GM12878 (cell line): ENCODE measurements at regions not wholly inside any gene's neighbourhood (a gene's known extent, or its start where the extent isn't known, plus 50 kb on each side); places are given as distances from the start of the nearest gene placed in this dataset.

Experiments
- ATAC-seq: fragments of 200-7000 bp; cut with Tn5 transposase; 3 replicates; pipeline ENCODE4 v1.9.1; 2020; ENCODE audit warnings: mild to moderate bottlenecking, moderate library complexity
- BruUV-seq: library from RNA; stranded (reverse); fragments of 400-500 nt; replicated peaks from 2 replicates; lab custom pipeline; 2021; lab: Mats Ljungman, UMichigan
- CTCF ChIA-PET: fragments of 300-600 bp; sonication (Branson Sonifier 250); formaldehyde crosslinking; extraction: SDS; loops from one replicate; lab custom pipeline; 2021; ENCODE audit warnings: inconsistent platforms; lab: Yijun Ruan, JAX
- POLR2A ChIA-PET: fragments of 350-600 bp; formaldehyde crosslinking; extraction: SDS; loops from one replicate; lab custom pipeline; 2021; ENCODE audit warnings: inconsistent platforms; lab: Charles Lee
- RAD21 ChIA-PET: fragments of 300-600 bp; sonication (Branson Sonifier 250); formaldehyde crosslinking; loops from one replicate; lab custom pipeline; 2023; ENCODE audit warnings: antibody characterized with exemption; ENCODE audit not compliant: unreplicated experiment; lab: Charles Lee
- SMC1A ChIA-PET: fragments of 300-600 bp; sonication (Branson Sonifier 250); formaldehyde crosslinking; loops from one replicate; lab custom pipeline; 2023; ENCODE audit not compliant: unreplicated experiment, uncharacterized antibody; lab: Charles Lee
- DNase-seq: peaks from one replicate; pipeline ENCODE4 v3.0.0-alpha.2; 2011; ENCODE audit warnings: low read depth, low spot score
- FAIRE-seq: peaks from 3 replicates; lab custom pipeline; 2011; peaks lifted over from hg19 to GRCh38; lab: Jason Lieb, UNC
- H2AFZ ChIP-seq: 2 replicates; pipeline ENCODE4 v1.6.0; 2011; ENCODE audit warnings: low read depth, low read length, control low read depth; ENCODE audit not compliant: control insufficient read depth
- H3K27ac ChIP-seq: 2 replicates; pipeline ENCODE4 v1.5.1; 2011; ENCODE audit warnings: control low read depth; ENCODE audit not compliant: control insufficient read depth, insufficient read depth
- H3K27me3 ChIP-seq, 2 experiments: replicated peaks in 1 of 2; 2 replicates each; pipeline versions ENCODE4 v1.6.0 to v1.6.1; 2011; ENCODE audit warnings: low read length in 1 of 2; ENCODE audit not compliant: control insufficient read depth in 2 of 2, insufficient read depth in 2 of 2
- H3K36me3 ChIP-seq, 2 experiments: 2 replicates each; pipeline ENCODE4 v1.5.1; 2011; ENCODE audit warnings: low read length in 1 of 2; ENCODE audit not compliant: control insufficient read depth in 2 of 2, insufficient read depth in 2 of 2
- H3K4me1 ChIP-seq: 2 replicates; pipeline ENCODE4 v1.6.1; 2011; ENCODE audit warnings: mild to moderate bottlenecking, low read length, moderate library complexity, mixed read lengths; ENCODE audit not compliant: control insufficient read depth, insufficient read depth
- H3K4me2 ChIP-seq: 2 replicates; pipeline ENCODE4 v1.6.0; 2011; ENCODE audit warnings: control low read depth; ENCODE audit not compliant: control insufficient read depth, insufficient read depth
- H3K4me3 ChIP-seq: fragments of 200-600 bp; sonication (generic); 2 replicates; pipeline ENCODE4 v1.5.1; 2016
- H3K79me2 ChIP-seq: 2 replicates; pipeline ENCODE4 v1.6.0; 2011; ENCODE audit warnings: low read length; ENCODE audit not compliant: control insufficient read depth, insufficient read depth
- H3K9ac ChIP-seq: 2 replicates; pipeline ENCODE4 v1.8.0; 2011; ENCODE audit warnings: low read length, control low read depth, mixed read lengths; ENCODE audit not compliant: control insufficient read depth, insufficient read depth
- H3K9me3 ChIP-seq: replicated peaks from 3 replicates; pipeline ENCODE4 v1.5.1; 2011; ENCODE audit warnings: mild to moderate bottlenecking, low read length; ENCODE audit not compliant: control insufficient read depth, insufficient read depth
- H4K20me1 ChIP-seq: 2 replicates; pipeline ENCODE4 v1.6.0; 2011; ENCODE audit not compliant: control insufficient read depth, insufficient read depth
- CBX5 ChIP-seq: sonication (generic); IDR thresholded peaks from 2 replicates; pipeline ENCODE4 v1.6.1; 2016; ENCODE audit warnings: low read depth, moderate library complexity, mild to moderate bottlenecking, inconsistent platforms
- EP300 ChIP-seq, 2 experiments: fragments of 150-350 bp in 1 of 2; IDR thresholded peaks; 2 replicates each; pipeline ENCODE4 v1.6.1; 2011 to 2012; ENCODE audit warnings: low read depth in 2 of 2, low read length in 2 of 2, borderline replicate concordance in 1 of 2, improper control_type of control experiment in 1 of 2, inconsistent platforms in 1 of 2; ENCODE audit not compliant: control insufficient read depth in 1 of 2
- JUNB ChIP-seq: IDR thresholded peaks from 2 replicates; pipeline ENCODE4 v1.6.1; 2016; ENCODE audit warnings: antibody characterized with exemption, mild to moderate bottlenecking
- LARP7 ChIP-seq: fragments of 450-650 bp; IDR thresholded peaks from 2 replicates; pipeline ENCODE4 v1.6.1; 2017; ENCODE audit warnings: mild to moderate bottlenecking
- MXI1 ChIP-seq: fragments of 150-350 bp; IDR thresholded peaks from 2 replicates; pipeline ENCODE4 v1.6.1; 2011; ENCODE audit warnings: low read depth, mild to moderate bottlenecking, inconsistent platforms, low read length, improper control_type of control experiment
- NFYA ChIP-seq: IDR thresholded peaks from 2 replicates; pipeline ENCODE4 v1.6.1; 2011; ENCODE audit warnings: low read depth, mild to moderate bottlenecking, low read length, improper control_type of control experiment, borderline replicate concordance
- NFYB ChIP-seq: IDR thresholded peaks from 2 replicates; pipeline ENCODE4 v1.6.1; 2011; ENCODE audit warnings: low read depth, mild to moderate bottlenecking, low read length, improper control_type of control experiment, moderate library complexity; ENCODE audit not compliant: insufficient read depth
- RCOR1 ChIP-seq: conservative IDR thresholded peaks from 2 replicates; pipeline ENCODE4 v1.6.1; 2012; ENCODE audit warnings: low read depth, low read length, improper control_type of control experiment
- STAT1 ChIP-seq: fragments of 450-650 bp; conservative IDR thresholded peaks from 2 replicates; pipeline ENCODE4 v1.6.1; 2014; ENCODE audit warnings: antibody characterized with exemption, mild to moderate bottlenecking
- TCF12 ChIP-seq: IDR thresholded peaks from 2 replicates; pipeline ENCODE4 v1.6.1; 2011; ENCODE audit warnings: low read depth, mild to moderate bottlenecking, low read length
- WGBS: methylation state at CpG from one replicate; pipeline ENCODE4 v1.1.6; 2016; ENCODE audit warnings: low lambda C conversion rate; ENCODE audit not compliant: insufficient replicate concordance, insufficient coverage; ENCODE audit errors: missing lambda C conversion rate; 5-methylcytosine and 5-hydroxymethylcytosine counted together
- in situ Hi-C: fragments of 300-500 bp; cut with MboI; formaldehyde crosslinking; loops from 9 replicates; pipeline ENCODE4 v1.14.3; 2018; ENCODE audit warnings: mixed read lengths
- intact Hi-C: fragments of 100-400 bp; cut with micrococcal nuclease; formaldehyde crosslinking; loops from one replicate; pipeline ENCODE4 v1.14.2; 2022; ENCODE audit not compliant: unreplicated experiment
- TF ChIP-seq, protein P1 (sequence below): fragments of 450-650 bp; IDR thresholded peaks from 2 replicates; pipeline ENCODE4 v1.6.1; 2017; ENCODE audit warnings: low read depth, mild to moderate bottlenecking, moderate library complexity
- TF ChIP-seq, protein P2 (sequence below): fragments of 150-350 bp; IDR thresholded peaks from 2 replicates; pipeline ENCODE4 v1.6.1; 2014; ENCODE audit warnings: mild to moderate bottlenecking, low read depth, low read length
- TF ChIP-seq, protein P3 (sequence below): fragments of 450-650 bp; conservative IDR thresholded peaks from 2 replicates; pipeline ENCODE4 v1.6.1; 2017; ENCODE audit warnings: mild to moderate bottlenecking, moderate library complexity

DNA sequence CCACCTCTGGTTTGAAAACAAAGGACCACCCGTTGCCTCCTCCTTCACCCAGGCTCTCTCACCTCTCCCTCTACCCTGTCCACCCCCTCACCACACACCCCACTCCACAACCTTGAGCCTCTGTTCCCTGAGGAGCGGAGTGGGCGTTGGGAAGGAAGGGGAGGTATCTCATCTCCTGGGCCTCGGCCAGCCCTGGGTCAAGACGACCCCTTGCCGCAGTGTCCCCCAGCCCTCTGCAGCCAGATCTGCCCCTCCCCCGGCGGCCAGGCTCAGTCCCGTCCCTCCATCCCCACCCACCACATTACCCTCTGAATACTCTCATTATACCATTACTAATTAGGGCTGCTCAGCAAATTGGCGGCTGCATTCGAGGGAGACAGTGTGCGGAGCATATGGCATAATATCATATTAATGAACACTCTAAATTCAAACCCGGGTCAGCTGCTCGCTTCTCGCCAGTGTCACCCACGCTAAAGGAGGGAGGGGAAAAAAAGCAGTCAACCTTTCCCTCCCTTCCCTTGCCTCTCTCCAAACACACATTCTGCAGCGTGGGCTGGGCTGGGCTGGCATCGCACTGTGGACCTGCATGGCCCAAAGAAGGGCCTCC, 123.2 kb upstream of the LHX1 start:
- FAIRE-seq (no peak), ATAC-seq (no peak), DNase-seq (no peak)
- Histone ChIP-seq H3K4me1 (no peaks in the 10 kb centered on the region), H3K4me3 (no peak overlapping the region), H3K79me2 (no peaks in the 10 kb centered on the region), H3K27me3 (peaks cover 2 to 5% of the 10 kb centered on the region in 2 experiments; a peak in 3 of 4 replicates), H3K9me3 (no peaks in the 10 kb centered on the region), H3K9ac (no peak overlapping the region), H2AFZ (no peak overlapping the region), H3K4me2 (no peak overlapping the region), H3K27ac (no peak overlapping the region), H3K36me3 (no peaks in the 10 kb centered on the region), H4K20me1 (no peaks in the 10 kb centered on the region)
- no TSS peak for BruUV-seq
- TF ChIP-seq STAT1, result no peak
- no peak for TF ChIP-seq TCF12
- TF ChIP-seq EP300 (IDR thresholded peaks at IDR 0.05; ENCODE audit: borderline replicate concordance in 1 of 2, control insufficient read depth in 1 of 2, low read depth in 2 of 2, low read length in 2 of 2), result no peak
- in situ Hi-C loops (no loop called here), intact Hi-C loops (no loop called here)
- 58% methylated on average over 15 of the region's 18 CpGs for WGBS
- ChIA-PET CTCF (no interaction called here), SMC1A (no interaction called here), RAD21 (no interaction called here), POLR2A (no interaction called here)

DNA sequence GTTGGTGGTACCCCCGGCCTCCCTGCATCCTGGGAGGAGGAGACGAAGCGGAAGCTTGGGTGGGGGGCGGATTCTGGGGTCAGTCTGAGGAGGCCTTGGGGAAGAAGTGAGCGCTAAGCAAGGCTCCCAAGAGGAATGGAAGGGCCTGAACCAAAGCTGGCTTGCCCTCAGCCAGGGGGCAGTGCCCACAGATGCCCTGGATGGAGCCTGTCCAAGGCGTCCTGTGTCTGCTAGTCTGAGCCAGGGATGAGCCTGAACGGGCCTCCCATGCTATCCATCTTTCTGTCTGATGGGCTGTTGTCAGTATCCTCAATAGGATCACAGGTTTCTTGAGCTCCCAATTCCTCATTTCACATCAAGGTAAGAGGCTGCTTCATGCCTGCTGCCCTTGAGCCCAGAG, 122.3 kb upstream of the LHX1 start:
- FAIRE-seq (no peak), ATAC-seq (no peak), DNase-seq (no peak)
- intact Hi-C loops, result no loop called here
- Histone ChIP-seq H3K27me3 (peaks cover 0 to 5% of the 10 kb centered on the region in 2 experiments; a peak in 3 of 4 replicates), H2AFZ (no peak overlapping the region), H4K20me1 (no peaks in the 10 kb centered on the region), H3K4me2 (no peak overlapping the region), H3K9ac (no peak overlapping the region), H3K27ac (no peak overlapping the region), H3K36me3 (no peaks in the 10 kb centered on the region), H3K9me3 (no peaks in the 10 kb centered on the region), H3K4me1 (no peaks in the 10 kb centered on the region), H3K79me2 (no peaks in the 10 kb centered on the region), H3K4me3 (no peak overlapping the region)
- BruUV-seq, result no TSS peak
- SMC1A ChIA-PET, result no interaction called here
- 39% methylated on average over 7 of the region's 7 CpGs for WGBS
- RAD21 ChIA-PET, result no interaction called here
- CTCF ChIA-PET, result no interaction called here
- POLR2A ChIA-PET, result no interaction called here
- in situ Hi-C loops, result no loop called here
- TF ChIP-seq CBX5 (no peak), NFYA (no peak), NFYB (no peak), RCOR1 (no peak), LARP7 (no peak), JUNB (no peak), MXI1 (no peak)
- TF ChIP-seq, protein P1, sequence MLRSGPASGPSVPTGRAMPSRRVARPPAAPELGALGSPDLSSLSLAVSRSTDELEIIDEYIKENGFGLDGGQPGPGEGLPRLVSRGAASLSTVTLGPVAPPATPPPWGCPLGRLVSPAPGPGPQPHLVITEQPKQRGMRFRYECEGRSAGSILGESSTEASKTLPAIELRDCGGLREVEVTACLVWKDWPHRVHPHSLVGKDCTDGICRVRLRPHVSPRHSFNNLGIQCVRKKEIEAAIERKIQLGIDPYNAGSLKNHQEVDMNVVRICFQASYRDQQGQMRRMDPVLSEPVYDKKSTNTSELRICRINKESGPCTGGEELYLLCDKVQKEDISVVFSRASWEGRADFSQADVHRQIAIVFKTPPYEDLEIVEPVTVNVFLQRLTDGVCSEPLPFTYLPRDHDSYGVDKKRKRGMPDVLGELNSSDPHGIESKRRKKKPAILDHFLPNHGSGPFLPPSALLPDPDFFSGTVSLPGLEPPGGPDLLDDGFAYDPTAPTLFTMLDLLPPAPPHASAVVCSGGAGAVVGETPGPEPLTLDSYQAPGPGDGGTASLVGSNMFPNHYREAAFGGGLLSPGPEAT, result no peak
- TF ChIP-seq, protein P2, sequence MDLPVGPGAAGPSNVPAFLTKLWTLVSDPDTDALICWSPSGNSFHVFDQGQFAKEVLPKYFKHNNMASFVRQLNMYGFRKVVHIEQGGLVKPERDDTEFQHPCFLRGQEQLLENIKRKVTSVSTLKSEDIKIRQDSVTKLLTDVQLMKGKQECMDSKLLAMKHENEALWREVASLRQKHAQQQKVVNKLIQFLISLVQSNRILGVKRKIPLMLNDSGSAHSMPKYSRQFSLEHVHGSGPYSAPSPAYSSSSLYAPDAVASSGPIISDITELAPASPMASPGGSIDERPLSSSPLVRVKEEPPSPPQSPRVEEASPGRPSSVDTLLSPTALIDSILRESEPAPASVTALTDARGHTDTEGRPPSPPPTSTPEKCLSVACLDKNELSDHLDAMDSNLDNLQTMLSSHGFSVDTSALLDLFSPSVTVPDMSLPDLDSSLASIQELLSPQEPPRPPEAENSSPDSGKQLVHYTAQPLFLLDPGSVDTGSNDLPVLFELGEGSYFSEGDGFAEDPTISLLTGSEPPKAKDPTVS, result no peak
- TF ChIP-seq, protein P3, sequence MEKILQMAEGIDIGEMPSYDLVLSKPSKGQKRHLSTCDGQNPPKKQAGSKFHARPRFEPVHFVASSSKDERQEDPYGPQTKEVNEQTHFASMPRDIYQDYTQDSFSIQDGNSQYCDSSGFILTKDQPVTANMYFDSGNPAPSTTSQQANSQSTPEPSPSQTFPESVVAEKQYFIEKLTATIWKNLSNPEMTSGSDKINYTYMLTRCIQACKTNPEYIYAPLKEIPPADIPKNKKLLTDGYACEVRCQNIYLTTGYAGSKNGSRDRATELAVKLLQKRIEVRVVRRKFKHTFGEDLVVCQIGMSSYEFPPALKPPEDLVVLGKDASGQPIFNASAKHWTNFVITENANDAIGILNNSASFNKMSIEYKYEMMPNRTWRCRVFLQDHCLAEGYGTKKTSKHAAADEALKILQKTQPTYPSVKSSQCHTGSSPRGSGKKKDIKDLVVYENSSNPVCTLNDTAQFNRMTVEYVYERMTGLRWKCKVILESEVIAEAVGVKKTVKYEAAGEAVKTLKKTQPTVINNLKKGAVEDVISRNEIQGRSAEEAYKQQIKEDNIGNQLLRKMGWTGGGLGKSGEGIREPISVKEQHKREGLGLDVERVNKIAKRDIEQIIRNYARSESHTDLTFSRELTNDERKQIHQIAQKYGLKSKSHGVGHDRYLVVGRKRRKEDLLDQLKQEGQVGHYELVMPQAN, result no peak
